Subcutaneous abdominal adipose tissue (tissue), 5 donors: ENCODE measurements at regions not wholly inside any gene's neighbourhood (a gene's known extent, or its start where the extent isn't known, plus 50 kb on each side); places are given as distances from the start of the nearest gene placed in this dataset.
A peak's percentile ranks its signal among the peaks of the same experiment; 100 is the strongest.

Experiments
- H3K27ac ChIP-seq: one replicate; pipeline ENCODE4 v1.7.0; 2013; ENCODE audit warnings: low read depth, mild to moderate bottlenecking, inconsistent platforms, low read length, moderate library complexity
- H3K27me3 ChIP-seq, 5 donors: one replicate each; pipeline ENCODE4 v1.7.0; 2013; ENCODE audit warnings: low read length in 5 of 5, inconsistent platforms in 1 of 5; ENCODE audit not compliant: control insufficient read depth in 5 of 5, insufficient read depth in 4 of 5
- H3K36me3 ChIP-seq, 5 donors: one replicate each; pipeline ENCODE4 v1.7.0; 2013; ENCODE audit warnings: low read length in 5 of 5; ENCODE audit not compliant: control insufficient read depth in 5 of 5, insufficient read depth in 5 of 5
- H3K4me1 ChIP-seq, 5 donors: one replicate each; pipeline ENCODE4 v1.7.0; 2013; ENCODE audit warnings: low read length in 5 of 5, mild to moderate bottlenecking in 3 of 5, moderate library complexity in 1 of 5; ENCODE audit not compliant: control insufficient read depth in 5 of 5, insufficient read depth in 5 of 5
- H3K4me3 ChIP-seq, 5 donors: one replicate each; pipeline ENCODE4 v1.7.0; 2013; ENCODE audit warnings: low read length in 5 of 5, low read depth in 1 of 5
- H3K9ac ChIP-seq, 5 donors: one replicate each; pipeline ENCODE4 v1.7.0; 2013; ENCODE audit warnings: low read length in 5 of 5, mild to moderate bottlenecking in 4 of 5, moderate library complexity in 3 of 5
- H3K9me3 ChIP-seq, 5 donors: one replicate each; pipeline ENCODE4 v1.7.0; 2013; ENCODE audit warnings: low read length in 5 of 5; ENCODE audit not compliant: control insufficient read depth in 5 of 5
- donor health status: healthy.
- donor health status: healthy.
- donor health status: healthy.
- donor health status: healthy.
- donor health status: healthy.

- Histone ChIP-seq H3K4me1 (no peaks in the 10 kb centered on the region), H3K4me3 (no peak overlapping the region), H3K9me3 (no peaks in the 10 kb centered on the region), H3K27ac (no peak overlapping the region), H3K36me3 (no peaks in the 10 kb centered on the region), H3K9ac (no peak overlapping the region), H3K27me3 (peaks cover 0 to 12% (median 4%) of the 10 kb centered on the region in 5 donors)
Observed at GRCh38 chr21:38646213-38646837, 148.0 kb upstream of the ERG start.

DNA sequence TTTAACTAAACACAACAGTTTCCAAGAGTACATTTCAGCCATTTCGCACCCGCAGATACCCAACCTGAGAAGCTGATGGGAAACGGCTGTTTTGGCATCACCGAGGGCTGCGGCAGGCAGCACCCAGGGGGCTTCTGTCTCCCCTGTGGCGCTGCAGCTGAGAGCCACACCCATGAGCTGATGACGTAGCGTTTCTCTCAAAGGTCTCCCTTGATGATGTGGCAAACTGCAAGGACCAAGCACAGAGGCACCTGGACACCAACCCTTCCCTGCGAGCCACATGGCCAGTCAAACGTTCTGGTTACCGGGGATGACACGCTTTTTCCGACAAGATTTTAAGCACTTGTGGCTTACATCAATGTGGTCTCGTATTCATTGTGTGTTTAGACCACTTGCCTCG is 150.8 kb upstream of the ERG start:
- no peaks in the 10 kb centered on the region for H3K36me3 ChIP-seq
- no peaks in the 10 kb centered on the region for H3K4me1 ChIP-seq
- H3K9me3 ChIP-seq = no peaks in the 10 kb centered on the region
- H3K9ac ChIP-seq = no peak overlapping the region
- no peak overlapping the region for H3K27ac ChIP-seq
- H3K4me3 ChIP-seq = no peak overlapping the region
- peaks cover 0 to 15% (median 4%) of the 10 kb centered on the region in 5 donors for H3K27me3 ChIP-seq

GRCh38 chr21:38651570-38651969 is 153.3 kb upstream of the ERG start:
- Histone ChIP-seq H3K4me1 (no peaks in the 10 kb centered on the region), H3K9ac (no peak overlapping the region), H3K4me3 (no peak overlapping the region), H3K27ac (no peak overlapping the region), H3K36me3 (no peaks in the 10 kb centered on the region), H3K27me3 (peaks cover 3 to 15% (median 6%) of the 10 kb centered on the region in 5 donors), H3K9me3 (no peaks in the 10 kb centered on the region)

- Histone ChIP-seq H3K4me3 (no peak overlapping the region), H3K27ac (no peak overlapping the region), H3K4me1 (no peaks in the 10 kb centered on the region), H3K36me3 (no peaks in the 10 kb centered on the region), H3K27me3 (peaks cover 3 to 18% (median 6%) of the 10 kb centered on the region in 5 donors), H3K9me3 (no peaks in the 10 kb centered on the region), H3K9ac (no peak overlapping the region)
Observed at GRCh38 chr21:38652396-38652795, 153.3 kb upstream of the ETS2 start.

- Histone ChIP-seq H3K9me3 (no peaks in the 10 kb centered on the region), H3K4me3 (no peak overlapping the region), H3K27me3 (peaks cover 2 to 15% (median 7%) of the 10 kb centered on the region in 5 donors), H3K27ac (no peak overlapping the region), H3K36me3 (no peaks in the 10 kb centered on the region), H3K9ac (no peak overlapping the region), H3K4me1 (no peaks in the 10 kb centered on the region)
Observed at GRCh38 chr21:38654580-38654979, 151.1 kb upstream of the ETS2 start.

DNA sequence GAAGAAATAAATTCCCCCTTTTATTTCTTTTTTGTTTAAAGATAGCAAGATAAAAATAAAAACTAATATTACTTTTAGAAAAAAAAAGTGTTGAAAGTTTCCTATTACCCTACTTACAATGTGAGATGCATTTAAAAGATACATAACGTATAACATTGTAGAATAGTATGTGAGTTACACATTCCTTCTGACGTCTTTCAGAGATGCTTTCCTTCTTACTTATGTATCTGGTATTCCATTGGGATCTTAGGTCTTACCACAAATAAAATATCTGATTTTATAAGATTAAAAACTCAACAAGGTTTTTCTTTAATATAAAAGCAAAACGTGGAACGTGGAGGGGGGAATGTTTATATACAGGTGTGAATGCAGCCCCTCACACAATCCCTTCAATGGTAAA is 147.2 kb upstream of the ETS2 start:
- Histone ChIP-seq H3K9me3 (no peaks in the 10 kb centered on the region), H3K27ac (no peak overlapping the region), H3K4me3 (no peak overlapping the region), H3K9ac (no peak overlapping the region), H3K4me1 (peaks cover 0 to 19% (median 12%) of the 10 kb centered on the region in 5 donors), H3K36me3 (no peaks in the 10 kb centered on the region), H3K27me3 (peaks cover 0 to 27% (median 13%) of the 10 kb centered on the region in 5 donors)

GRCh38 chr21:38659936-38660332 is 145.8 kb upstream of the ETS2 start:
- H3K27ac ChIP-seq = no peak overlapping the region
- H3K4me1 ChIP-seq = peaks cover 0 to 19% (median 12%) of the 10 kb centered on the region in 5 donors
- no peaks in the 10 kb centered on the region for H3K9me3 ChIP-seq
- no peak overlapping the region for H3K9ac ChIP-seq
- no peaks in the 10 kb centered on the region for H3K36me3 ChIP-seq
- H3K27me3 ChIP-seq = peaks cover 0 to 32% (median 13%) of the 10 kb centered on the region in 5 donors
- peak overlapping the region in 3 of 5 donors; percentile 30 to 69 (median 68) for H3K4me3 ChIP-seq

DNA sequence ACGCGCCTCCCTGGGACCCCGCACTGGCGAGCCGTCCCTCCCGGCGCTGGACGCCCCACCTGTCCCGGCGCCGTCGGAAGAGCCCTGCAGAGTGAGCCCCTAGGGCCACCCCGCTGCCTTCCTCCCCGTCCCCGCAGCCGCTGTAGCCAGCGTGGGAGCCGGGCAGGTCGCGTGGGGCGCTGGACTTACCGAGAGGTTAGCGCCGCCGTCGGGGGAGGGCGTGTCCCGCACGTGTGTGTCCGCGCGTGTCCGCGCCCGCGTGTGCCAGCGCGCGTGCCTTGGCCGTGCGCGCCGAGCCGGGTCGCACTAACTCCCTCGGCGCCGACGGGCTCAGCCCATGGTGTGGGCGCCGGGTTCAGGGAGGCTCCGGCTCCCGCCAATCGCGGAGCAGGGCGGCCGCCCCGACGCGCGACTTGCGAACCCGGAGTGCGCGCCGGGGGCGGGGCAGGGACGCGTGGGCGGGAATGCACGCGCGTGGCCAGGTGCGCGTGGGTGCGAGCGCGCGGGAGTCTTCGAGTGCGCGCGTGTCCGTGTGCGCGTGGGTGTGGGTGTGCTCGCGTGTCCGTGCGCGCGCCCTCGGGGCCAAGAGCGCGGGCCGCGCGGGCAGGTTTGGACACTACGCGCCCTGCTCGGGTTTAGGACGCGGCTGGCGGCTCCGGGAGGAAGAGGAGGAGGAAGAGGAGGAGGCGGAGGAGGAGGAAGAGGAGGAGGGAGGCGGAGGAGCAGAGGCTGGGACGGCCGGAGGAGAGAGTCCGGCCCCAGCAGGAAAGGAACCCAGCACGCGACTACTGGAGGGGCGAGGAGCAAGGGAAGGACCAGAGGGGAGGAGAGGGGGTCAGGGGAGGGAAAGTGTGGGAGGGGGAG is 145.2 kb upstream of the ETS2 start:
- Histone ChIP-seq H3K27me3 (peaks cover 0 to 32% (median 13%) of the 10 kb centered on the region in 5 donors), H3K27ac (no peak overlapping the region), H3K9me3 (no peaks in the 10 kb centered on the region)

DNA sequence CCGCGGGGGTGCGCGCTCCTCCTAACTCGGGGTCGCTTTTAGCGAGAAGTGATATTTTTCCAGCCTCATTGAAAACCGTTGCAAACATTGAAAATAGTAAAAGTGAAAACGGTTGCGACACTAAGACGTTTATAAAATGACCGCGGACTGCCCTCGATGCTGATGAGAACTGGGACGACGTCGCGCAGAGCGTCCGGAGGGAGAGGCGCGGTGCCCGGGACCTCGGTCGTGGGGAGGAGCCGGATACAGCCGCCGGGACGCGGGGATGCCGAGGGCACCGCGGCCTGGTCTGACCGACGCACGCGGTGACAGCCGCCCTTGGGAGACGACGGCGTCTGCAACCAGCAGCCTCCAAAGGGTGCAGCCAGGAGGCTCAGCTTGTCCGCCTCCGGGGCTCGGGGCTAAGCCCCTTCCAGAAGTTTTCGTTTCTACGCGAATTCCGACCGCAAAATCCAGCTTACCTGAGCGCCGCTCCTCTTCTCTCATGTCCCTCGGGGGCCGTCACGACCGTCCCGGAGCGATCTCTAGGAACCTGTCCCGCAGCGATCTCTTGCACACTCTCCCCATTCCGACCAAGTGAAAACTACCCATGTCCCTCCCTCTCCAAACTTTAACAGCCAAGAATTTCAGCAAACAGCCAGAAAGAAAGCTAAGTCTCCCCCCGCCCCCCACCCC is 144.4 kb upstream of the ETS2 start:
- no peaks in the 10 kb centered on the region for H3K9me3 ChIP-seq
- peaks cover 0 to 19% (median 12%) of the 10 kb centered on the region in 5 donors for H3K4me1 ChIP-seq
- peaks cover 0 to 32% (median 13%) of the 10 kb centered on the region in 5 donors for H3K27me3 ChIP-seq
- peak overlapping the region; percentile 30 to 69 (median 66) for H3K4me3 ChIP-seq
- H3K36me3 ChIP-seq = no peaks in the 10 kb centered on the region
- peak overlapping the region in 1 of 5 donors; percentile 40 for H3K9ac ChIP-seq
- H3K27ac ChIP-seq = no peak overlapping the region

More for the DNA sequence above, 145.2 kb upstream of the ETS2 start:
- peak overlapping the region in 1 of 5 donors; percentile 40 for H3K9ac ChIP-seq
- peaks cover 0 to 19% (median 12%) of the 10 kb centered on the region in 5 donors for H3K4me1 ChIP-seq
- H3K4me3 ChIP-seq = peak overlapping the region; percentile 30 to 69 (median 66)
- H3K36me3 ChIP-seq = no peaks in the 10 kb centered on the region
